ENCODE measurements at regions not wholly inside any gene's neighbourhood (a gene's known extent, or its start where the extent isn't known, plus 50 kb on each side); places are given as distances from the start of the nearest gene placed in this dataset.

GRCh38 chr2:206218796-206219499 is 55.5 kb upstream of the ZDBF2 start (continued):
- no peak for TF ChIP-seq IRF5 (IDR thresholded peaks at IDR 0.05; ENCODE audit: borderline replicate concordance)
- TF ChIP-seq BHLHE40 (IDR thresholded peaks at IDR 0.05; ENCODE audit: borderline replicate concordance in 1 of 2, low read depth in 2 of 2, low read length in 1 of 2): no peak
- no peak for TF ChIP-seq NRF1 (conservative IDR thresholded peaks at IDR 0.05; ENCODE audit: low read depth, low read length)
- TF ChIP-seq PRDM15 (CRISPR knock-in tag; IDR thresholded peaks at IDR 0.05): no peak
- no peak for TF ChIP-seq STAT1 (conservative IDR thresholded peaks at IDR 0.05)
- TF ChIP-seq GATAD2B (conservative IDR thresholded peaks at IDR 0.05; ENCODE audit: low read depth): no peak
- no peak for TF ChIP-seq NFYA (IDR thresholded peaks at IDR 0.05; ENCODE audit: borderline replicate concordance, low read depth, low read length)
- TF ChIP-seq EED (IDR thresholded peaks at IDR 0.05; ENCODE audit: low read depth): no peak
- no peak for TF ChIP-seq CHD1 (IDR thresholded peaks at IDR 0.05; ENCODE audit: low read depth, low read length)
- TF ChIP-seq NFXL1 (IDR thresholded peaks at IDR 0.05; ENCODE audit: borderline replicate concordance): no peak
